NCI-H1694 (cell line): ENCODE measurements at regions not wholly inside any gene's neighbourhood (a gene's known extent, or its start where the extent isn't known, plus 50 kb on each side); places are given as distances from the start of the nearest gene placed in this dataset.

Experiments used
- DNase-seq: peaks from one replicate; lab custom pipeline; 2025; lab: John Stamatoyannopoulos, UW

DNA sequence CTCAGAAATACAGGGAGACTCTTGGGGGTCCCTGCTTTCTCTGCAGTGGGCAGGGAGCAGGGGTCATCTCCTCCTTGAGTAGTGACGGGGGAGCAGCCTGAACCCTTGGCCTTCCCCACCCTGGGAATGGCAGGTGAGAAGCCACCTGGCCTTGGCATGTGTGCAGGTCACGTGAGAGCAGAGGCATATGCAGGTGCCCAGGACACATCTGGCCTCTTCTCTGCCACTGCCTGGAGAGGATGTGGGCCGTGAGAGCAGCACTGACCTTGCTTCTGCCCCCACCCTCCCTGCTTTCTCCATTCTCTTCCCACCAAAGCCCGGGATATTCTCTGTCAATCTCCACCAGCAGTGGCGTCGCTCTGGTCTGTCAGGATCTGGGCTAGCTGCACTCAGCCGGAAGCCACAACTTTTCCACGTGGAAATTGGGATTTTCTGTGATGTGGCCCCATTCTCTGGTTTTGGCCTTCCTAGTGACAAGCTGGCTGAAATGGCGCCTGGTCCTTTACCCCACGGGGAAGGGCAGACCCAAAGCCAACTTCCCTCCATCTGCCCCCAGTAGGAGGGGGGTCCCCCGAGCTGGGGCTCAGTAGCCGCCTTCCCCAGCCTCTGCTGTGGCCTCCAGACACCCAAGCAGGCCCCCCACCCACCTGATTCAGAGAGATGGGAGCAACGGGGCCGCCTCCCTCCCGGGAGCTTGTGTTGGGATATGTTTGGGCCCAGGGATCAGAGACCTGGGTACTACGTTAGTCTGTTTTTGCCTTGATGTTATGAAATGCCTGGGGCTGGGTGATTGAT, 70.4 kb upstream of the FCN1 start:
- no peak for DNase-seq

DNA sequence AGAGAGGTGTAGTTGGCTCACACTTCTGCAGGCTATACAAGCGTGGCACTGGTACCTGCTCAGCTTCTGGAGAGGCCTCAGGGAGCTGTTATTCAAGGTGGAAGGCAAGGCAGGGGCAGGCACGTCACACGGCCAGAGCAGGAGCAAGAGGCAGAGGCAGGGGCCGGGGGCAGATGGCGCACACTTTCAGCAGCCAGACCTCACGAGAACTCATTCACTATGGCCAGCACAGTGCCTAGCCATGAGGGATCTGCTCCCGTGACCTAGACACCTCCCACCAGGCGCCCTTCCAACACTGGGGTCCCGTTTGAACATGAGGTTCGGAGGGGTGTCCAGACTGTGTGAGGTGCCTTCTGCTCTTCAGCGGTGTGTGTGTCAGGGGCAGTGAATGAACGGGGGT, 71.0 kb upstream of the FCN1 start:
- no peak for DNase-seq

- DNase-seq, result no peak
Measured at GRCh38 chr9:134989206-134990065, 71.7 kb upstream of the FCN1 start.

- no peak for DNase-seq
Measured at GRCh38 chr9:134991808-134992754, 74.4 kb upstream of the FCN1 start.

GRCh38 chr9:134992755-134993124, 75.0 kb upstream of the FCN1 start:
- DNase-seq, result no peak

- DNase-seq, result no peak
Measured at GRCh38 chr9:134993416-134993815, 75.7 kb upstream of the FCN1 start.

DNA sequence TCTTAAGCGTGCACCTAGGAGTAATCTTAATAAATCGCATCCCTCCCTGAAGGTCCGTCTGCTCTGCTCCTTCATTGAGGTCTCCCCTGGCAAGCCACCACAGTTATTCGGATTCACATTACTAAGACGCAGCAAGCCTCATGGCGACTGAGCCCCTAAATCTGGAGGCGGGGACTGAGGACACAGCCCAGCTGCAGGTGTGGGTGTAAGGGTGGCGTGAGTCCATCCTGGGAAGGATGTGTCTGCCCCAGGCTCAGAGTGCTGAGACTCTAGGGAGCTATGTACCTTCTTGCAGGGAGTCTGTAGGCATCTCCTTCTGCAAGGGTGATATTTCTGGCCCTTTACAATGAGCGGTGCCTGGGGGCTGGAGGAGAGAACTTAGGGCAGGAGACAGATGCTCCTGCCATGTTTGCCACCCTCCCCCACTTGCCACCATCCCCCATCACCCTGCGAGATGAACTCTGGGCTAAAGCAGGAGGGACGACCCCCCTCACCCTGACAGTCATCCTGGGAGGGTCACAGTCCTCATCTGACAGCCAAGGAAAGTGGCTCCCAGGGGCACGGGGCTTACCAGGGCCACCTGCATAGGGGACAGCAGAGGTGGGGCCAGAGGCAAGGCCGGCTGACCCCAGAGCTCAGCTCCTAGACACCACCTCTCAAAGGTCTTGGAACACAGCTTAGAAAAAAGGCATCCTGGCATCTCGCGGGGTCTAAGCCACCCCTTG, 76.4 kb upstream of the FCN1 start:
- no peak for DNase-seq

DNA sequence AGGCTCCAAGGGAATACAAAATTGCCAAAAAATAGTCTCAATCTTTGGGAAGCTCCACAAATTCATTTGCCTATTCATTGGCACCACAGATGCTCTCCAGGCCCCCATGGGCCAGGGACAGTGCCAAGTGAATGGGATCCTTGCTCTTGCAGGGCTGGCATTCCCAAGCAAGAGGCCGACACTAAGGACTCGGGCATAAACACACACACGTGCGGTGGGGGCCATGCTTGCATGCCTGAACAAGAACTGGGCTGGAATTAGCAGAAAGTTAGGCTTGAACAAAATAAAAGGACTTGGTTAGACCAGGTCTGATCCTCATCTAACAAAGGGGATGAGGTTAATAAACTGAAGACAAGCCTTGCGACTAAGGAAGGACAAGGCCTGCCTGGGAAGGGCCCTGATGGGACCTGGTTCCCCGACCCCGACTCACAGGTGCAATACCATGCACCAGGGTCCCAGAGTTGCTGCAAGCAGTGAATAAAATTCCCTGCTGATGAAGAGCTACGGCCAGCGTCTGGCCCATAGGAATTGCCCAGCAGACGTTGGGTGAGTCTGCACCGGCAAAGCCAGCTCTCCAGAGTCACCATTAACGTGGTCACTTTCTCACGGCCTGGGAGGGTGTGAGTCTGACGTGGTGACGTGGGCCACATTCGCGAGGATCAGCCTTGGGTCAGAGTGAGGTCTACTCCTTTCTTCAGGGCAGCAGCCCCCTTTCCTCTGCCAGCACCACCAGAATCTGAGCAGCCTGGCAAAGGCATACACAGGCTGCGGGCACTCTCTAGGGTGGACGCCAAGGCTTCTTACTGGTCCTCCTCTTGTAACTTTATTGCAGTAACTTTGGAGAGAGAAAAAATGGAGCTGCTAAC, 77.4 kb upstream of the FCN1 start:
- no peak for DNase-seq

DNA sequence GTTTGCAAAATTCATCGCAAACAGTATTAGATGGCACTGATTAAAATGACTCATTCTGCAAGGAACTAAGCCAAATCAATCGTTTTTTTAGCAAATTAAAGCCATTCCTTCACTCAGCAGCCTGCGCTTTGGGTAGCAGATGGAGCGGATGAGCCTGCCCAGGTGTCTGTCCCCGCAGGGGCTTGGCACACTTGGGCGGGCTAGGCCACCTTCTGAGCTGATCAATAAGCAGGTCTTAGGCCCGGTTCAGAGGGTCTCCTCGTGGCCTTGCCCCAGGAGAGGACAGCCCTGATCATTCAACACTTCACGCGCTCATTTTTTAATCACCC, 78.0 kb upstream of the FCN1 start:
- DNase-seq, result no peak

DNA sequence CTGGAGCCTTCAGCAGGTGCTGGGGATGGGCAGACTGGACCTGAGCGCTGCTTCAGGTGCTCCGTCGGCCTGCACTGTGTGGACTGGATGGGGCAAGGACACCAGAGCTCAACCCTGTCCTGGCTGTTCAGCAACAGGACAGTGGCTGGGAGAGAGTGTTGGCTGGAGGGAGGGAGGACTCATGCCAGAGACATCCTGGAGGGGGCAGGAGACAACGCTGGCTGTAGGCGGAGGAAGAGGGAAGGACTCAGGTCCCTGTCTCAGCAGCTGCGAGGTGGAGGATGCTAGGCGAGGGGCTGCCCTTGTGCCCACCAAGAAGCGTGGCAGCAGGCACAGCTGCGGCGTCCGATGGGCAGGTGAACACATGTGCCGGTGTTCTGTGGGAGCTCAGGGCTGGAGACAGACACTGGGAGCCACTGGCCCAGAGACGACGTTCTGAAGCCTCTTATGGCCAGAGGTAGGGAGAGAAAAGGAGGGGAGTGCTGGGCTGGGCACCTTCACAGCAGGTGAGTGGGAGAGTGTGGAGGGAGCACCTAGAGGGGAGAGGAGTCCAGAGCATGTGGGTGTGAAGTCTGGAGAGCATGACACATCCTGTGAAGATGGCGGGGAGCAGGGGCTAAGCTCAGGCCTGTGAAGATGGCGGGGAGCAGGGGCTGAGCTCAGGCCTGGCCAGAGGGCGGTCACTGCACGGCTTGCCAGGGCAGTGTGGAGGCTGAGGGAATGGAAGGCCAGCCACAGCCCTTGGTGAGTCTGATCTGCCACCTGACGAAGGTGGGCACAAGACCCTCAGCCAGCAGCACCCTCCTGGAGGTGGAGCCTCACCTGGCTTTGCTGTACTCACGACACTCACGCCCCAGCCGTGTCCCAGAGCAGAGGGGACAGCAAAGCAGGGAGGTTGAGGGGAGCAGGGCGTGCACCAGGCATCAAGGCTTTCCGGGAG, 79.1 kb upstream of the FCN1 start:
- DNase-seq, result no peak

DNA sequence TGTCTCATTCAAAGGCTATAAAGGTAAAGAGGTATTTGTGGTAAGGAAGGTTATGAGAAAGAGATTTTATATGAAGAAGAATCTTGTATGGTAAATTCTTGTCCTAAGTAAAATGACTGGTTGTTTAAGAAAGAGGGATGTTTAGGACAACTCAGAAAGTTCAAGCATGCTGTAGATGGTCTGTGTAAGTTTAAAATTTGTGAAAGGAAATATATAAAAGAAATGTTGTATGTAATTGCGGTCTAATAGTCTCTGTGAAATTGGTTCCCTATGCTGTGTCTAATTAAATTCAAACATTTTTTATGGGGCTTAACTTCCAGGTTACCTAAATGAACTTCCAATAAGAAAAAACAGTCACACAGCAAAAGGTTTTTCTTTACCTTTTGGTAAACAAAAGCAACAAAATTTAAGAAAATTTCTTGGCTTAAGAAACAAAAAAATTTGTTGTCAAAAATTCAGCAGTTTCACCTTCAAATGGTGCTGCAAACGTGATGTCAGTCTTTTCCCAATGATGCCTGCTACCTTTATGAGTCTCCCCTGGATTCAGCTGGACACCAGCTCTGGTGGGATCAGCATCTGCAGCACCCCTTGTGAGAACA, 83.0 kb upstream of the FCN1 start:
- DNase-seq, result no peak

GRCh38 chr9:135001526-135001925, 83.8 kb upstream of the FCN1 start:
- DNase-seq, result no peak

DNA sequence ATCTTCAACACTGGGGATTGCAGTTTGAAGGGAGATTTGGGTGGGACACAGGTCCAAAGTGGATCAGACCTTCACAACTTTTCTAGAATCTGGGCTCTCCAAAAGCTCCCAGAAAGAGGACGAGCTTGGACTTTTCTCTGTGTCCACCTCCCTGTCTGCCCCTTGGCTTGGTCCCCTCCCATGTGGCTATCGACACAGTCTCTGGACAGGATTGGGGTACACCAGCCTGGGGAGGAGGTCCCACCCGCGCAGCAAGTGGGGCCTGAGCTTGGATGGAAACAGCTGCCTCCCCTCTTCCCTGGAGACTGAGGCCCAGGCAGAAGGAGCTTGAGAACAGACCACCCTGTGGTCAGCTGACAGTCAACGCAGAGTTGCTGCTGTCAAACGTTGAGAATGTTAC, 84.6 kb upstream of the FCN1 start:
- DNase-seq, result no peak

DNA sequence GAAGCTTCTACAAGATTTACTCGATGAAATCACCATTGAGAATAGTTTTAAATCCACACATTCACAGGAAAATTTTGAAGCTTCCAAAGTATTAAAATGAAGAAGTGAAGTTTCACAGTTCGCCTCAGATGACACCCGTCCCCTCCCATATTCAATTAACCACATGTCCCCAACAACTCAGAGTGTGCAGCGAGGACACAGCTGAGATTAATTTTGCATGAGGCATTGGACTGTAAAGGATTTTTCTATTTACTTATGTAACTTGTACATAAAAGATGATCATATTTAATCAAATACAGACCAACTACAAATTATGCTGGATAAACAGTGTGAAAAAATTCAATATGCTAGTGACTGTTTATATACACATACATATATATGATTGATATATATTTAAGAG, 84.7 kb upstream of the OLFM1 start:
- no peak for DNase-seq

DNA sequence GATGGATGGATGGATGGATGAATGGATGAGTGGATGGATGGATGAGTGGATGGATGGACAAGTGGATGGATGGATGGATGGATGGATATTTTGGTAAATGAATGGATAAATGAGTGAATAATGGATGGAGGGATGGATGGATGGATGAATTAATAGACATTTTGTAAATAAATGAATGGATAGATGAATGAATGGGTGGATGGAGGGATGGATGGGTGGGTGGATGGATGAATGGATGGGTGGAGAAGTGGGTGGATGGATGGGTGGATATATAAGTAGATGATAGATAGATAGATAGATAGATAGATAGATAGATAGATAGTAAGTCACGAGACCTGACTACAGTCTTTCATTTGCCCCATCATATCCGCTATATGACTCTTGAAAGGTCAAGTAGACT, 82.7 kb upstream of the OLFM1 start:
- DNase-seq, result no peak

- no peak for DNase-seq
Measured at GRCh38 chr9:135006911-135007570, 80.4 kb upstream of the OLFM1 start.

DNA sequence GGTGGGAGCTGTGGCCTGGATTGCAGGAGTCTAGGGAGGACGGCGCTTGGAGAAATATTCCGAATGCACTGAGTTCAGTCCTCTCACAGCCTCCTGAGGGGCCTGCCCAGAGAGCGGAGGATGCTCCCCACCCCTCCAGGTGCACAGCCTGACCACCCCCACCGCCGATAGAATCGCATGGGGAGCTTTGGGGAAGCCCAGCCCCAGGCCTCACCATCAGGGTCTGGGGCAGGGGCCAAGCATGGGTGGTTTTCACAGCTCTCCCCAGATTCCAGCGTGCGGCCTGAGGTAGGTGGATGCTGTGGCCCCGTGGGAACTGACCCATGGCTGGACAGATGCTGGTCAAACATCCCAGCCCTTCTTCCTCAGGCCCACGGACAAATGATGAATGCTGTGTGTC, 79.9 kb upstream of the OLFM1 start:
- DNase-seq, result no peak

- no peak for DNase-seq
Measured at GRCh38 chr9:135008416-135008815, 79.1 kb upstream of the OLFM1 start.
